HAP-1 (cell line): ENCODE measurements at regions not wholly inside any gene's neighbourhood (a gene's known extent, or its start where the extent isn't known, plus 50 kb on each side); places are given as distances from the start of the nearest gene placed in this dataset.
A peak's percentile ranks its signal among the peaks of the same experiment; 100 is the strongest.

Experiments
- DNase-seq, 2 experiments: peaks; one replicate each; pipeline ENCODE4 v3.0.0-alpha.2; 2016 to 2020; ENCODE audit warnings: low spot score in 2 of 2
- H3K27me3 ChIP-seq: fragments of 250-450 bp; sonication (Bioruptor Pico); 2 replicates; pipeline ENCODE4 v1.5.1; 2020; ENCODE audit warnings: low read depth, mild to moderate bottlenecking, moderate library complexity
- H3K36me3 ChIP-seq: fragments of 250-450 bp; sonication (Bioruptor Pico); replicated peaks from 2 replicates; pipeline ENCODE4 v1.5.1; 2020; ENCODE audit warnings: mild to moderate bottlenecking
- H3K4me1 ChIP-seq: fragments of 250-450 bp; sonication (Bioruptor Pico); 2 replicates; pipeline ENCODE4 v1.5.1; 2020; ENCODE audit warnings: mild to moderate bottlenecking
- H3K4me3 ChIP-seq: fragments of 250-450 bp; sonication (Bioruptor Pico); 2 replicates; pipeline ENCODE4 v1.5.1; 2020; ENCODE audit warnings: mild to moderate bottlenecking, moderate library complexity
- H3K9me3 ChIP-seq: fragments of 250-450 bp; sonication (Bioruptor Pico); 2 replicates; pipeline ENCODE4 v1.5.1; 2020; ENCODE audit warnings: mild to moderate bottlenecking, moderate library complexity
- in situ Hi-C: fragments of 300-500 bp; cut with MboI; formaldehyde crosslinking; loops from 3 replicates; pipeline ENCODE4 v1.14.3; 2020; ENCODE audit warnings: low sequenced_read_pairs, inconsistent platforms, mixed read lengths

GRCh38 chr20:8073024-8073832, 53.7 kb upstream of the TMX4 start:
- Histone ChIP-seq H3K27me3 (no peaks in the 10 kb centered on the region), H3K4me3 (no peak overlapping the region), H3K9me3 (no peaks in the 10 kb centered on the region), H3K4me1 (peaks cover 9% of the 10 kb centered on the region), H3K36me3 (no peaks in the 10 kb centered on the region)
- peak in 1 of 2 experiments; percentile 64 for DNase-seq
- in situ Hi-C loops: no loop called here

GRCh38 chr20:8074931-8075330, 55.4 kb upstream of the TMX4 start:
- H3K4me1 ChIP-seq: peaks cover 9% of the 10 kb centered on the region
- no peaks in the 10 kb centered on the region for H3K9me3 ChIP-seq
- no peak overlapping the region for H3K4me3 ChIP-seq
- H3K27me3 ChIP-seq: no peaks in the 10 kb centered on the region
- H3K36me3 ChIP-seq: no peaks in the 10 kb centered on the region
- no peak for DNase-seq
- in situ Hi-C loops: no loop called here

GRCh38 chr20:8076306-8077136, 55.5 kb upstream of the PLCB1 start:
- in situ Hi-C loops: no loop called here
- Histone ChIP-seq H3K4me1 (peaks cover 9% of the 10 kb centered on the region), H3K9me3 (no peaks in the 10 kb centered on the region), H3K27me3 (no peaks in the 10 kb centered on the region), H3K4me3 (no peak overlapping the region), H3K36me3 (no peaks in the 10 kb centered on the region)
- no peak for DNase-seq

- no peaks in the 10 kb centered on the region for H3K36me3 ChIP-seq
- in situ Hi-C loops: no loop called here
- DNase-seq: no peak
- no peak overlapping the region for H3K4me3 ChIP-seq
- H3K27me3 ChIP-seq: no peaks in the 10 kb centered on the region
- H3K4me1 ChIP-seq: peaks cover 9% of the 10 kb centered on the region
- no peaks in the 10 kb centered on the region for H3K9me3 ChIP-seq
Measured at GRCh38 chr20:8077137-8077466, 55.0 kb upstream of the PLCB1 start.

- Histone ChIP-seq H3K36me3 (no peaks in the 10 kb centered on the region), H3K27me3 (no peaks in the 10 kb centered on the region), H3K4me3 (no peak overlapping the region), H3K9me3 (no peaks in the 10 kb centered on the region), H3K4me1 (no peaks in the 10 kb centered on the region; the same call in 1 of the 2 replicates)
- in situ Hi-C loops: no loop called here
- no peak for DNase-seq
Measured at GRCh38 chr20:8078528-8078914, 53.5 kb upstream of the PLCB1 start.

- in situ Hi-C loops: no loop called here
- no peaks in the 10 kb centered on the region for H3K4me1 ChIP-seq
- H3K9me3 ChIP-seq: no peaks in the 10 kb centered on the region
- DNase-seq: no peak
- no peaks in the 10 kb centered on the region for H3K36me3 ChIP-seq
- H3K27me3 ChIP-seq: no peaks in the 10 kb centered on the region
- H3K4me3 ChIP-seq: no peak overlapping the region
Measured at GRCh38 chr20:8079976-8080375, 52.1 kb upstream of the PLCB1 start.

GRCh38 chr20:8082025-8082424, 50.0 kb upstream of the PLCB1 start:
- no peak overlapping the region for H3K4me3 ChIP-seq
- no peaks in the 10 kb centered on the region for H3K9me3 ChIP-seq
- peak in 1 of 2 experiments; percentile 16 for DNase-seq
- in situ Hi-C loops: no loop called here
- H3K27me3 ChIP-seq: no peaks in the 10 kb centered on the region
- H3K36me3 ChIP-seq: no peaks in the 10 kb centered on the region
- H3K4me1 ChIP-seq: no peaks in the 10 kb centered on the region
